Neural progenitor cell (in vitro differentiated cells): ENCODE measurements at regions not wholly inside any gene's neighbourhood (a gene's known extent, or its start where the extent isn't known, plus 50 kb on each side); places are given as distances from the start of the nearest gene placed in this dataset.

Source experiments
- DNase-seq: peaks from one replicate; pipeline ENCODE4 v3.0.0-alpha.2; 2016; ENCODE audit warnings: low spot score
- H2AFZ ChIP-seq: fragments of 200-600 bp; sonication (generic); replicated peaks from 2 replicates; pipeline ENCODE4 v1.6.1; 2016; ENCODE audit warnings: antibody characterized with exemption
- H3F3A ChIP-seq: fragments of 200-600 bp; sonication (generic); 2 replicates; pipeline ENCODE4 v1.6.1; 2016; ENCODE audit warnings: antibody characterized with exemption, low read depth
- H3K27ac ChIP-seq: fragments of 200-600 bp; sonication (generic); 2 replicates; pipeline ENCODE4 v1.5.1; 2016; ENCODE audit warnings: mild to moderate bottlenecking
- H3K27me3 ChIP-seq: fragments of 200-600 bp; sonication (generic); 2 replicates; pipeline ENCODE4 v1.6.1; 2016; ENCODE audit warnings: mild to moderate bottlenecking, moderate library complexity
- H3K36me3 ChIP-seq: fragments of 200-600 bp; sonication (generic); 2 replicates; pipeline ENCODE4 v1.5.1; 2016
- H3K4me1 ChIP-seq: fragments of 200-600 bp; sonication (generic); 2 replicates; pipeline ENCODE4 v1.6.1; 2016; ENCODE audit warnings: mixed run types
- H3K4me2 ChIP-seq: fragments of 200-600 bp; sonication (generic); 2 replicates; pipeline ENCODE4 v1.6.1; 2016
- H3K4me3 ChIP-seq: fragments of 200-600 bp; sonication (generic); 2 replicates; pipeline ENCODE4 v1.5.1; 2016
- H3K79me2 ChIP-seq: fragments of 200-600 bp; sonication (generic); 2 replicates; pipeline ENCODE4 v1.6.1; 2016; ENCODE audit warnings: low read depth
- H3K9ac ChIP-seq: fragments of 200-600 bp; sonication (generic); 2 replicates; pipeline ENCODE4 v1.6.1; 2016
- H3K9me3 ChIP-seq: fragments of 200-600 bp; sonication (generic); 2 replicates; pipeline ENCODE4 v1.5.1; 2016; ENCODE audit warnings: low read depth
- H4K20me1 ChIP-seq: fragments of 200-600 bp; sonication (generic); 2 replicates; pipeline ENCODE4 v1.6.1; 2016; ENCODE audit warnings: low read depth
- H3K27ac Mint-ChIP-seq: 3 replicates; pipeline ENCODE4 v1.8.0; 2021; ENCODE audit warnings: mixed read lengths
- H3K27me3 Mint-ChIP-seq: 2 replicates; pipeline ENCODE4 v1.8.0; 2022; ENCODE audit warnings: low read depth, mild to moderate bottlenecking, inconsistent platforms, moderate library complexity, mixed read lengths; ENCODE audit not compliant: insufficient read depth
- H3K36me3 Mint-ChIP-seq: 3 replicates; pipeline ENCODE4 v1.8.0; 2021; ENCODE audit warnings: mixed read lengths
- H3K4me1 Mint-ChIP-seq: 3 replicates; pipeline ENCODE4 v1.8.0; 2021; ENCODE audit warnings: mixed read lengths
- H3K4me3 Mint-ChIP-seq: 3 replicates; pipeline ENCODE4 v1.8.0; 2021; ENCODE audit warnings: mild to moderate bottlenecking, moderate library complexity, mixed read lengths
- H3K9me3 Mint-ChIP-seq: 3 replicates; pipeline ENCODE4 v1.8.0; 2020; ENCODE audit warnings: mixed read lengths
- EZH2 ChIP-seq: fragments of 200-600 bp; sonication (generic); IDR thresholded peaks from 2 replicates; pipeline ENCODE4 v1.6.1; 2017; ENCODE audit warnings: antibody characterized with exemption, mild to moderate bottlenecking, moderate library complexity
- EZH2phosphoT487 ChIP-seq: fragments of 200-600 bp; sonication (generic); IDR thresholded peaks from 2 replicates; pipeline ENCODE4 v1.6.1; 2017; ENCODE audit warnings: antibody characterized with exemption
- TF ChIP-seq, protein P1 (sequence below): fragments of 200-600 bp; sonication (generic); IDR thresholded peaks from 2 replicates; pipeline ENCODE4 v1.5.1; 2017; ENCODE audit warnings: antibody characterized with exemption, mild to moderate bottlenecking

- Histone ChIP-seq H3F3A (no peaks in the 10 kb centered on the region), H3K4me2 (no peak overlapping the region), H2AFZ (no peak overlapping the region), H3K27me3 (no peaks in the 10 kb centered on the region), H3K9ac (no peak overlapping the region), H3K4me1 (no peaks in the 10 kb centered on the region), H3K4me3 (no peak overlapping the region), H3K36me3 (no peaks in the 10 kb centered on the region), H3K9me3 (no peaks in the 10 kb centered on the region), H3K79me2 (no peaks in the 10 kb centered on the region), H4K20me1 (no peaks in the 10 kb centered on the region), H3K27ac (no peak overlapping the region)
- Mint-ChIP-seq H3K9me3 (peaks cover 3% of the 10 kb centered on the region), H3K36me3 (no peaks in the 10 kb centered on the region), H3K27me3 (no peaks in the 10 kb centered on the region), H3K4me3 (no peak overlapping the region), H3K4me1 (no peaks in the 10 kb centered on the region), H3K27ac (no peak overlapping the region)
- DNase-seq, result no peak
- no peak for TF ChIP-seq EZH2
- TF ChIP-seq, protein P1, sequence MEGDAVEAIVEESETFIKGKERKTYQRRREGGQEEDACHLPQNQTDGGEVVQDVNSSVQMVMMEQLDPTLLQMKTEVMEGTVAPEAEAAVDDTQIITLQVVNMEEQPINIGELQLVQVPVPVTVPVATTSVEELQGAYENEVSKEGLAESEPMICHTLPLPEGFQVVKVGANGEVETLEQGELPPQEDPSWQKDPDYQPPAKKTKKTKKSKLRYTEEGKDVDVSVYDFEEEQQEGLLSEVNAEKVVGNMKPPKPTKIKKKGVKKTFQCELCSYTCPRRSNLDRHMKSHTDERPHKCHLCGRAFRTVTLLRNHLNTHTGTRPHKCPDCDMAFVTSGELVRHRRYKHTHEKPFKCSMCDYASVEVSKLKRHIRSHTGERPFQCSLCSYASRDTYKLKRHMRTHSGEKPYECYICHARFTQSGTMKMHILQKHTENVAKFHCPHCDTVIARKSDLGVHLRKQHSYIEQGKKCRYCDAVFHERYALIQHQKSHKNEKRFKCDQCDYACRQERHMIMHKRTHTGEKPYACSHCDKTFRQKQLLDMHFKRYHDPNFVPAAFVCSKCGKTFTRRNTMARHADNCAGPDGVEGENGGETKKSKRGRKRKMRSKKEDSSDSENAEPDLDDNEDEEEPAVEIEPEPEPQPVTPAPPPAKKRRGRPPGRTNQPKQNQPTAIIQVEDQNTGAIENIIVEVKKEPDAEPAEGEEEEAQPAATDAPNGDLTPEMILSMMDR, result no peak
- no peak for TF ChIP-seq EZH2phosphoT487
These were observed 1096.8 kb downstream of the C4orf33 start for GRCh38 chr4:130192787-130193186.

- H3K9me3 Mint-ChIP-seq, result peaks cover 11% of the 10 kb centered on the region
- H3K27me3 ChIP-seq, result no peaks in the 10 kb centered on the region
- TF ChIP-seq EZH2, result no peak
- TF ChIP-seq, protein P1, result no peak
- no peak overlapping the region for H2AFZ ChIP-seq
- H4K20me1 ChIP-seq, result no peaks in the 10 kb centered on the region
- no peak overlapping the region for H3K4me3 Mint-ChIP-seq
- no peak overlapping the region for H3K27ac Mint-ChIP-seq
- H3F3A ChIP-seq, result no peaks in the 10 kb centered on the region
- no peak overlapping the region for H3K4me3 ChIP-seq
- peaks cover 3% of the 10 kb centered on the region for H3K36me3 Mint-ChIP-seq
- H3K4me1 ChIP-seq, result no peaks in the 10 kb centered on the region
- no peaks in the 10 kb centered on the region for H3K36me3 ChIP-seq
- no peak for DNase-seq
- no peak overlapping the region for H3K9ac ChIP-seq
- no peak overlapping the region for H3K4me2 ChIP-seq
- H3K4me1 Mint-ChIP-seq, result no peaks in the 10 kb centered on the region
- H3K79me2 ChIP-seq, result no peaks in the 10 kb centered on the region
- no peaks in the 10 kb centered on the region for H3K27me3 Mint-ChIP-seq
- H3K27ac ChIP-seq, result no peak overlapping the region
- H3K9me3 ChIP-seq, result no peaks in the 10 kb centered on the region
These were observed 1102.0 kb downstream of the C4orf33 start for GRCh38 chr4:130197946-130198345.

DNA sequence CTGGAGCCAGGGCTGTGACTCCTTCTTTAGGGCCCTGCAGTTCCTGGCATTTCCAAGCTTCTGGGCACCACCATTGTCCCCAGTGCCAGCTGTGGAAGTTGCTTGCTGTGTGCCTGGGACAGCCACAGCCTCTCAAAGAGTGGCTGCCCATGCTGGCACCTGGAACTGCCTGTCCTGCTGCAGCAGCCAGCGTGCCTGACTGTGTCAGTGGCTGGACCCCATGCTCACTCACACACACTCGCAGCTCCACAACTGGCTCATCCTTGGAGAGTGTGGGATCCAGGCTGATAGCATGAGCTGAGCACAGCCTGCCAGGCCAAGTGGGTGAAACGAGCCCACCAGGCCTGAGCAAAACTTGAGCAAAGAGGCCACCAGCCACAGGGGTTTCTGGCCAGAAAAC is 1107.6 kb downstream of the C4orf33 start:
- Histone ChIP-seq H3K9me3 (no peaks in the 10 kb centered on the region), H3K4me3 (no peak overlapping the region), H3K9ac (no peak overlapping the region), H3K27ac (no peak overlapping the region), H3K27me3 (no peaks in the 10 kb centered on the region), H3K4me2 (no peak overlapping the region), H2AFZ (peak overlapping the region; percentile 12), H3F3A (no peaks in the 10 kb centered on the region), H4K20me1 (no peaks in the 10 kb centered on the region), H3K4me1 (no peaks in the 10 kb centered on the region), H3K36me3 (no peaks in the 10 kb centered on the region), H3K79me2 (no peaks in the 10 kb centered on the region)
- Mint-ChIP-seq H3K27ac (no peak overlapping the region), H3K4me3 (no peak overlapping the region), H3K27me3 (no peaks in the 10 kb centered on the region), H3K36me3 (peaks cover 3% of the 10 kb centered on the region), H3K9me3 (peaks cover 14% of the 10 kb centered on the region), H3K4me1 (no peaks in the 10 kb centered on the region)
- TF ChIP-seq EZH2phosphoT487 (no peak), EZH2 (no peak)
- TF ChIP-seq, protein P1, result no peak
- DNase-seq, result no peak

- H3K27me3 Mint-ChIP-seq, result peaks cover 4% of the 10 kb centered on the region
- no peaks in the 10 kb centered on the region for H3K9me3 Mint-ChIP-seq
- H3K4me1 Mint-ChIP-seq, result peaks cover 8% of the 10 kb centered on the region
- Histone ChIP-seq H3K9me3 (no peaks in the 10 kb centered on the region), H3F3A (no peaks in the 10 kb centered on the region), H2AFZ (peak overlapping the region; percentile 20), H3K36me3 (no peaks in the 10 kb centered on the region), H3K9ac (no peak overlapping the region), H3K79me2 (no peaks in the 10 kb centered on the region), H3K4me3 (no peak overlapping the region), H4K20me1 (no peaks in the 10 kb centered on the region), H3K4me2 (no peak overlapping the region), H3K27me3 (no peaks in the 10 kb centered on the region), H3K4me1 (no peaks in the 10 kb centered on the region), H3K27ac (no peak overlapping the region)
- no peak overlapping the region for H3K27ac Mint-ChIP-seq
- TF ChIP-seq, protein P1, result no peak
- TF ChIP-seq EZH2 (no peak), EZH2phosphoT487 (no peak)
- H3K4me3 Mint-ChIP-seq, result no peak overlapping the region
- DNase-seq, result no peak
- no peaks in the 10 kb centered on the region for H3K36me3 Mint-ChIP-seq
These were observed 1114.9 kb downstream of the C4orf33 start for GRCh38 chr4:130210864-130211263.
